ENCODE measurements at regions not wholly inside any gene's neighbourhood (a gene's known extent, or its start where the extent isn't known, plus 50 kb on each side); places are given as distances from the start of the nearest gene placed in this dataset.

GRCh38 chr13:64992314-64992713 is 2237.8 kb downstream of the PCDH9 start:
- no peak for DNase-seq

GRCh38 chr13:64985075-64985474 is 2245.1 kb downstream of the PCDH9 start:
- no peak for DNase-seq

- no peak for DNase-seq
Measured at GRCh38 chr13:64962404-64962803, 2267.7 kb downstream of the PCDH9 start.

- DNase-seq: no peak
Measured at GRCh38 chr13:64959276-64959675, 2270.9 kb downstream of the PCDH9 start.

- DNase-seq: no peak
Measured at GRCh38 chr13:64958106-64958505, 2272.0 kb downstream of the PCDH9 start.

GRCh38 chr13:64938660-64939059 is 2291.5 kb downstream of the PCDH9 start:
- DNase-seq: no peak

- DNase-seq: no peak
Measured at GRCh38 chr13:64937302-64937701, 2292.8 kb downstream of the PCDH9 start.

GRCh38 chr13:64936879-64937278 is 2293.3 kb downstream of the PCDH9 start:
- DNase-seq: no peak

- no peak for DNase-seq
Measured at GRCh38 chr13:64935441-64935840, 2294.7 kb downstream of the PCDH9 start.

- no peak for DNase-seq
Measured at GRCh38 chr13:64934569-64935362, 2295.4 kb downstream of the PCDH9 start.

GRCh38 chr13:64930636-64931035 is 2299.5 kb downstream of the PCDH9 start:
- DNase-seq: no peak

GRCh38 chr13:64928696-64929499 is 2301.2 kb downstream of the PCDH9 start:
- no peak for DNase-seq

- no peak for DNase-seq
Measured at GRCh38 chr13:64925727-64926126, 2304.4 kb downstream of the PCDH9 start.

- peak; percentile 6 for DNase-seq
Measured at GRCh38 chr13:64925284-64925683, 2304.9 kb downstream of the PCDH9 start.

- DNase-seq: no peak
Measured at GRCh38 chr13:64924401-64924800, 2305.7 kb downstream of the PCDH9 start.

GRCh38 chr13:64917566-64917965 is 2312.6 kb downstream of the PCDH9 start:
- DNase-seq: no peak

- DNase-seq: no peak
Measured at GRCh38 chr13:64912141-64912540, 2318.0 kb downstream of the PCDH9 start.

- DNase-seq: no peak
Measured at GRCh38 chr13:64910096-64910495, 2320.0 kb downstream of the PCDH9 start.

GRCh38 chr13:64909184-64909583 is 2321.0 kb downstream of the PCDH9 start:
- DNase-seq: no peak

GRCh38 chr13:64900039-64900438 is 2330.1 kb downstream of the PCDH9 start:
- no peak for DNase-seq

GRCh38 chr13:64884976-64885375 is 2345.2 kb downstream of the PCDH9 start:
- DNase-seq: no peak

- DNase-seq: no peak
Measured at GRCh38 chr13:64877176-64877575, 2353.0 kb downstream of the PCDH9 start.

GRCh38 chr13:64871742-64872141 is 2358.4 kb downstream of the PCDH9 start:
- DNase-seq: no peak

GRCh38 chr13:64869539-64869938 is 2360.6 kb downstream of the PCDH9 start:
- no peak for DNase-seq

Data from hindlimb muscle (tissue), 1 donor.